GM21381 (cell line): ENCODE measurements at regions not wholly inside any gene's neighbourhood (a gene's known extent, or its start where the extent isn't known, plus 50 kb on each side); places are given as distances from the start of the nearest gene placed in this dataset.

Experiments
- ATAC-seq: cut with Tn5 transposase; IDR thresholded peaks from one replicate; pipeline ENCODE4 v1.9.1; 2021; ENCODE audit warnings: mild to moderate bottlenecking, moderate library complexity; ENCODE audit not compliant: unreplicated experiment

DNA sequence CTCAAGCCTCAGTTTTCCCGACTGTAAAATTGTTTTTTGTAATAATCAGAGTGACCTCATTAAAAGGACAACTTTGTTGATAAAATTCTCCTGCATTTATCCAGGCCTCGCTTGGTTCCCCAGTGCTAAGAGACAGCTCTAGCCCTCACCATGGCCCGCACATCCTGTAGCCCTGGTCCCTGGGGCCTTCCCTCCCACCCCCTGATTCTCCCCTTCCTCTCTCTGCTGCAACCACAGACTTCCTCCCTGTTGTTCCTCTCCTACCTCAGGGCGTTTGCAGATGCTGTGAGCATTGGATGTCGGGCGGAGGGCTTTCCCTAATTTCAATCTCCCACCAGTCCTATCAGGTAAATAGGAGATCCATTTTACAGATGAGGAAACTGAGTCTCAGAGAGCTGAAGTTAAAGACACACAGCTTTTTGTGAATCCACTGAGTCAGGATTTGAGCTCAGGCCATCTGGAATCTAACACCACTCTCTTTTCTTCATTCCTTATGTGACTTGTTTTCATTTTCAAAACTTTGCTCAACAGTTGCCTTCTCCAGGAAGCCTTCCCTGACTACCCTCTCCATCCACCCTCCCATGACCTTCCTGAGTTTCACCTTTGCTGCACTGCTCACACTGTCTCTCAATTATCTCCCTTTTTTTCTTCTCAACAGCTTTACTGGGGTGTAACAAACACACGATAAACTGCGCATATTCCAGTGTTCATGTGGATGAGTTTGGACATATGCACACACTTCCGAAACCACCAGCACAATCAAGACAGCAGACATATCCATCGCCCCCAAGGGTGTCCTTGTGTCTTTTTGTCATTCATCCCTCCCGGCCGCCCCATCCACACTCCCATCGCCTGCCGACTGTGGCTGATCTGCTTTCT is 107.1 kb downstream of the CEBPB start:
- no peak for ATAC-seq

DNA sequence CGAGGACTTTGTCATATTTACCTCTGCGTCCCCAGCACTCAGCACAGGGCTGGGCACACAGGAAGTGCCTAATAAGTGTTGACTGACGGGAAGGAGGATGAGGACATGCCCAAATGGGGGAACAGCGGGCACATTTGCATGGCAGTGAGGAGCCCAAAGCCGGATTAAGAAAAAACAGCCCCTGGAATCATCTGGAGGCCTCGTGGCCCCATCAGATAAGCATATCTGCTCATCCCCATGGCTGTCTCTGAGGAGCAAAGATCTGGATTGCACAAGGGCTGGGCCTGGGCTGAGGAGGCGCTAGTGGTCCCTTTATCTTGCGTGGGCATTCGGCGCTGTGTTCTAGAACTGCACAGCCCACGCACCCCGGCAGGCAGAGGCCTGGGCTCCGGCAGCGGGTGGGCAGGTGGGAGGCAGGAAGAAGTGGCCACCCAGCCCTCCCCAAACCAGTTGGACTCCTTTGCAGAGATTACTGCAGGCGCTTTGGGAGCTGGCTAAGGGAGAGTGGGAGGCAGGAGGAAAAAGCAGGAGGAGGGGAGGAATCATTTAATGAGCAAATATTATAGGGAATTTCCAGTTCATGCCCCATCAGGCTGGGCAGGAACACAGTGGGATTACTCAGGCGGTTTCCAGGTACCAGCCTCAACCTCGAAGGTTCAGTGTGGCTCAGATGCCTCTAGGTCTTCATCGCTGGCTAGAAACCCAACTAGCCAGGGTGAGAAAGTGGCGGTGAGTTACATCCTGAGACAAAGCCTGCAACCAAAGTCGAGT is 108.1 kb downstream of the CEBPB start:
- no peak for ATAC-seq

DNA sequence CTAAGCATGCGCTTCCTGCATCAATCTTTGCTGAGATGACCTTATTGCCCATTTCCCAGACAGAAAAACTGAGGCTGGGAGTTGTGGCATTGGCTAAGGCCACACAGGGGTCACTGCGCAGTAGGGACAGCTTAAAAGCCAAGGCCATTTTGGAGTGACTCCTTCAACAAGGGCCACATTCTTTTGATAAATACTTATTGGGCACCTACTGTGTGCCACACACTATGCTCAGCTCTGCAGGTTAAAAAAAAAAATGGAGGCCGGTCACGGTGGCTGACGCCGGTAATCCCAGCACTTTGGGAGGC is 108.6 kb downstream of the CEBPB start:
- ATAC-seq: no peak

- no peak for ATAC-seq
Measured at GRCh38 chr20:50301165-50301564, 110.5 kb downstream of the CEBPB start.

DNA sequence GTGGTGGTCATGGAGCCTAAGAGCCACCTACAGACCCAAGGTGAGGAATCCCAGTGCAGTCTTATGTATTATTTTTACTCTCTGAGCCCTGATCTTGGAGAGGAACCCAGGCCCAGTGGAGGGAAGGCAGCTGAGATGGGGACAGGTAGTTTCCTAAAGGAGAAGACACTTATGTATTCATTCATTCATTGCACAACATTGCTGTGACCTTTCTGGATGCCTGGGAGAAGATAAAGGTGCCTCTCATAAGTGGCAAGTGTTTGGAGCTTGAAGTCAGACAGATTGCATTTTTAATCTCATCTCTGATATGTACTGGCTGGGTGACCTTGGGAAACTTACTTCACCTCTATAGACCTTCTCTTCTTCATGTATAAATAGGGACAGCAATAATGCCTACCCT is 111.1 kb downstream of the CEBPB start:
- no peak for ATAC-seq

GRCh38 chr20:50302341-50303057 is 111.9 kb downstream of the CEBPB start:
- ATAC-seq: no peak

- ATAC-seq: no peak
Measured at GRCh38 chr20:50303573-50304500, 113.2 kb downstream of the CEBPB start.

- ATAC-seq: no peak
Measured at GRCh38 chr20:50304501-50304856, 113.8 kb downstream of the CEBPB start.

- ATAC-seq: no peak
Measured at GRCh38 chr20:50304923-50305635, 114.4 kb downstream of the CEBPB start.

GRCh38 chr20:50305636-50306477 is 115.2 kb downstream of the CEBPB start:
- no peak for ATAC-seq

DNA sequence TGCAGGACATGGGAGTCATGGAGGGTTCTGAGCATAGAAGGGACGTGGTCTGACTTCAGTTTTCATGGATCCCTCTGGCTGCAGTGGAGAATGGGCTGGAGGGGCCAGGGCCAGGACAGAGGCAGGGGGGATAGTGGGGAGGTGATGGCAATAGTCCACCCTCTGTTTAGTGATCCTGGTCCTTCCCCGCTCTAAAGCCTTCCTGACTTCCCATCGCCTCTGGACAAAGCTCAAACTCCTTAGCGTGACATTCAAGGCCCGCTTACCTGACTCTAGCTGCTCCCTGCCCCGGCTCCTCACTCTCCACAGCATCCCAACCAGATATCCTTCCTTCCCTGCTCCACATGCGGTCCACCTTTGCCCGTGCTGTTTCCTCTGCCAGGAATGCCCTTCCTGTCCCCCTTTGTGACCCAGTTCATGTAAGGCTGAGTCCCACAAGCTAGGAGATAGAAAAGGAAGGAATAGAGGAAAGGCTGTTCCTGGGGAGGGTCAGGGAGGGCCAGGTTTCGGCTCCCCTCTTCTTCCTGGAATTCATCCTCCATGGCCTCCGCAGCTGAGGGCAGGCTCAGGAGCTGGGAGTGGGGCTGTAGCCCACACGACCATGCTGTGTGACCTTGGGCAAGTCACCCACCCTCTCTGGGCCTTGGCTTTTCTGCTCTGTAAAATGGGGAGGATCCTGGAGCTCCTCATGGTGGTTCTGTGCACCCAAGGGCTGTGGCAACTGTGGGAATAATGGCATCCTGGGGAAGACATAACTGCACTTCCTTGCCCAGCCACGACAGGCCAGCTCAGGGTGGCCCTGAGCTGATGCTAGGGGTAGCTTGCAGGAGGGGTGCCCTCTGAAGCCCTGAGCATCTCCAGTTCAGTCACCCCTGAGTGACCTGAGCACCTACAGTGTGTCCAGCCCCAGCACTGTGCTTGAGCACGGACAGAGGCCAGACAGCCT is 116.1 kb downstream of the CEBPB start:
- ATAC-seq: no peak

DNA sequence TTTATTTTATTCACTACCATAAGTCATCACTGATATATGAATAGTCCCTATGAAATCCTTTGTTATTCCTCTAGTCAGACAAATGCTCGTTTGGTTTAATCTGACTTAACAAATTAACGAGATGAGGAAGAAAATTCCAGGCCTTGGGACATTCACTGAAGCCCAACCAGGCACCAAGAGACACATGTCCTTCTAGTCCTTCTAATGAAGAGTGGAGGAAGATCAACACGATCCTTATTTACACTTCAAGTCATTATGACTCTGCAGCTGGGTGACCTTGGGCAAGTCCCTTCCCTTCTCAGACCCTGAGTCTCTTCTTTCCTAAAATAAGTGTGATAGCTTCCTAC is 117.5 kb downstream of the CEBPB start:
- ATAC-seq: no peak

DNA sequence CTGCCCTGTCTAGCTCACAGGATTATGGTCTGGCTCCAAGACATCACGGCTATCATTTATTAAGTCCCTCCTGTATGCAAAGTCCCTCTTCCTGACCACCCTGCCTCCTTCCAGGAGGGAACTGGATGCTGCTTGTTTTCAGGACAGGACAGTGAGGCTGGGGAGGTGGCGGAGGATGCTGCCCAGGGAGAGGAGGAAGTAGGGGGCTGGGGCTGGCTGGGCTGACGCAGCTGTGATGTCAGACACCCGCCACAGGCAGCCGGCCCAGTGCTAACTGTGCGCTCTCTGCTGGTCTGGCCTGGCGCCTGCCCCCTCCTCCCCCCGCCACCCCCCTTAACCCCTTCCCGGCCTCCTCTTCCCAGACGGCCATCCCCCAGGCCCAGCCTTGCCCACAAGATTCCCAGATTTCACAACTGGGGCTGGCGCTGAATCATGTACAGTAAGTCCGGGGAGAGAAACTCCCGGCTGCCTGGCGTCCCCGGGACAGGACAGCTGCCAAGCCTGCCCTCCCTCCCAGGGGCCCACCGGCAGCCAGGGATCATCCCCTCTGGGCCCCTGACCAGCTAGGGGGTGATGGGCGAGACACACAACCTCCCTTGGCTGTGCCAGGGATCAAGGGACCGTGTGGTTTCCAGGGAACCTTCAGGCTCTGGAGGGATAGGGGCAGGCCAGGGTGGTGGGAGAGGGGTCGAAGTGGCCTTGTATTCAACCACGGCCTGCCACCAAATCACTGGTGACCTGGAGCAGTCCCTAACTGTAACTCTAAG is 118.1 kb downstream of the CEBPB start:
- no peak for ATAC-seq

GRCh38 chr20:50309280-50309763 is 118.7 kb downstream of the CEBPB start:
- ATAC-seq: no peak

DNA sequence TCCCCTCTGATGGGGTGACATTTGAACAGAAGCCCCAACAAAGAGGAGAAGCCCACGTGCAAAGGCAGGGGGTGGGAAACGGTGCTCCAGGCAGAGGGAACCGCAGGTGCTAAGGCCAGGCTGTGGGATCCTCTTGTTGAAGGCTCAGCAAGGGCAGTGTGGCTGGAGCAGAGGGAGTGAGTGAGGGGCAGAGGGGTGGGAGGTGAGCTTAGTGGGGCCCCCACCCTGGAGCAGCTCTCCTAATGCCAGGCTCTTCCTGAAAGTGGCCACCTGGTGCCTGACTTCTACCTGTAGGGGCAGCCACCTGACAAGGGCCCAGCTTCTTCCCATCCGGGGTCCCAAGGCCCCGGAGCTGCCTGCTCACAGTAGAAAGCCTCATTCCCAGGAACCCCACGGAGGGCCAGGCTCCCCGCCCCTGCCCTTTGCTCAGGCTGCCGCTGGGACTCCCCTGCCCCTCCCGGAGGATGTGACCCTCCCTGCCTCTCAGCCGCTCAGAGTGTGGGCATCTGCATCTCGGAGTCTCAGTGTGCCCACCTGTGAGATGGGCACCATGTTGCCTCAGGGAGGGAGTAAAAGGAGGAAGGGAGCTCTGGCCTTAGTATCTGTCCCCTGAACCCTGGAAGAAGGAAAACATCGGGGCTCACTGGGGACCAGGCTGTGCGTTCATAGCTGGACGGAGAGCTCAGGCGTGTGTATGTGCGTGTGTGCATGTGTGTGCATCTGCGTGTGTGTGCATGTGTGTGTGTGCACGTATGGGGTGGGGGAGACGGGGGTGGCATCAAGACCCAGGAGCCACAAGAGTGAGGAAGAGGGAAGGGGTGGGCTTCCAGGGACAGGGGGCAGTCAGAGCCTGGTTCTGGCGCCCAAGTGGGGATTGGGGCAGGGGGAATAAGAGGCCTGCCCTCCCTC is 119.4 kb downstream of the CEBPB start:
- no peak for ATAC-seq

- no peak for ATAC-seq
Measured at GRCh38 chr20:50310673-50311051, 120.0 kb downstream of the CEBPB start.
